H9 (cell line): ENCODE measurements at regions not wholly inside any gene's neighbourhood (a gene's known extent, or its start where the extent isn't known, plus 50 kb on each side); places are given as distances from the start of the nearest gene placed in this dataset.

Source experiments
- DNase-seq: peaks from one replicate; pipeline ENCODE4 v3.0.0-alpha.2; 2017
- H2AFZ ChIP-seq: one replicate; pipeline ENCODE4 v1.6.1; 2013; ENCODE audit warnings: mild to moderate bottlenecking, low read length, control low read depth, moderate library complexity
- H2AK5ac ChIP-seq: 2 replicates; pipeline ENCODE4 v1.6.1; 2013; ENCODE audit warnings: low read length, control low read depth, mixed read lengths; ENCODE audit not compliant: insufficient read length
- H2BK120ac ChIP-seq: one replicate; pipeline ENCODE4 v1.6.1; 2013; ENCODE audit warnings: low read depth, mild to moderate bottlenecking, low read length, control low read depth, inconsistent platforms; ENCODE audit not compliant: poor library complexity, severe bottlenecking
- H2BK12ac ChIP-seq: 2 replicates; pipeline ENCODE4 v1.6.1; 2013; ENCODE audit warnings: low read length, control low read depth, mixed read lengths, low read depth; ENCODE audit not compliant: insufficient read length
- H2BK15ac ChIP-seq: 2 replicates; pipeline ENCODE4 v1.6.1; 2013; ENCODE audit warnings: low read depth, low read length, control low read depth
- H2BK20ac ChIP-seq: one replicate; pipeline ENCODE4 v1.6.1; 2013; ENCODE audit warnings: low read depth, mild to moderate bottlenecking, low read length, control low read depth, inconsistent platforms; ENCODE audit not compliant: poor library complexity, severe bottlenecking
- H2BK5ac ChIP-seq: 2 replicates; pipeline ENCODE4 v1.6.1; 2013; ENCODE audit warnings: low read length, control low read depth, mixed read lengths; ENCODE audit not compliant: insufficient read length
- H3K14ac ChIP-seq: 2 replicates; pipeline ENCODE4 v1.6.1; 2013; ENCODE audit warnings: low read length, control low read depth; ENCODE audit not compliant: insufficient read depth
- H3K18ac ChIP-seq: 2 replicates; pipeline ENCODE4 v1.6.1; 2013; ENCODE audit warnings: low read depth, mild to moderate bottlenecking, mixed read lengths, low read length, control low read depth; ENCODE audit not compliant: insufficient read length
- H3K23ac ChIP-seq: 2 replicates; pipeline ENCODE4 v1.6.1; 2013; ENCODE audit warnings: low read length, control low read depth, mixed read lengths, low read depth; ENCODE audit not compliant: insufficient read length
- H3K23me2 ChIP-seq: 2 replicates; pipeline ENCODE4 v1.6.1; 2013; ENCODE audit warnings: low read depth, mild to moderate bottlenecking, mixed read lengths, low read length, control low read depth; ENCODE audit not compliant: insufficient read length, poor library complexity, severe bottlenecking
- H3K27ac ChIP-seq: 2 replicates; pipeline ENCODE4 v1.5.1; 2013; ENCODE audit warnings: low read length, control low read depth, mixed read lengths, low read depth; ENCODE audit not compliant: insufficient read length
- H3K27me3 ChIP-seq: 2 replicates; pipeline ENCODE4 v1.6.1; 2013; ENCODE audit warnings: low read length, control low read depth, inconsistent platforms; ENCODE audit not compliant: insufficient read depth
- H3K4ac ChIP-seq: 2 replicates; pipeline ENCODE4 v1.6.1; 2013; ENCODE audit warnings: low read depth, mild to moderate bottlenecking, control low read depth, inconsistent platforms, low read length, moderate library complexity
- H3K4me1 ChIP-seq: 2 replicates; pipeline ENCODE4 v1.6.1; 2013; ENCODE audit warnings: low read length, control low read depth, inconsistent platforms; ENCODE audit not compliant: insufficient read depth
- H3K4me2 ChIP-seq: 2 replicates; pipeline ENCODE4 v1.6.1; 2013; ENCODE audit warnings: low read length, control low read depth, mixed read lengths; ENCODE audit not compliant: insufficient read length, insufficient read depth
- H3K56ac ChIP-seq: 2 replicates; pipeline ENCODE4 v1.6.1; 2013; ENCODE audit warnings: low read depth, mild to moderate bottlenecking, mixed read lengths, low read length, control low read depth; ENCODE audit not compliant: insufficient read length
- H3K79me1 ChIP-seq: 2 replicates; pipeline ENCODE4 v1.6.1; 2013; ENCODE audit warnings: low read depth, mild to moderate bottlenecking, moderate library complexity, low read length, control low read depth, inconsistent platforms; ENCODE audit not compliant: insufficient read depth, poor library complexity, severe bottlenecking
- H3K79me2 ChIP-seq: 2 replicates; pipeline ENCODE4 v1.6.1; 2013; ENCODE audit warnings: low read length, control low read depth, inconsistent platforms; ENCODE audit not compliant: insufficient read depth
- H3K9ac ChIP-seq: 2 replicates; pipeline ENCODE4 v1.6.1; 2013; ENCODE audit warnings: low read length, control low read depth, mixed read lengths; ENCODE audit not compliant: insufficient read length; ENCODE audit errors: extremely low read depth
- H3K9me3 ChIP-seq: one replicate; pipeline ENCODE4 v1.6.1; 2013; ENCODE audit warnings: low read depth, low read length, inconsistent platforms; ENCODE audit not compliant: control insufficient read depth
- H3T11ph ChIP-seq: one replicate; pipeline ENCODE4 v1.6.1; 2013; ENCODE audit warnings: mild to moderate bottlenecking, low read length, control low read depth, inconsistent platforms
- H4K20me1 ChIP-seq: one replicate; pipeline ENCODE4 v1.6.1; 2013; ENCODE audit not compliant: control insufficient read depth, insufficient read length, insufficient read depth
- H4K5ac ChIP-seq: 2 replicates; pipeline ENCODE4 v1.6.1; 2013; ENCODE audit warnings: low read depth, mild to moderate bottlenecking, mixed read lengths, low read length, control low read depth; ENCODE audit not compliant: insufficient read length
- H4K8ac ChIP-seq: replicated peaks from 2 replicates; pipeline ENCODE4 v1.6.1; 2013; ENCODE audit warnings: low read length, control low read depth, mixed read lengths, low read depth; ENCODE audit not compliant: insufficient read length
- H4K91ac ChIP-seq: 2 replicates; pipeline ENCODE4 v1.6.1; 2013; ENCODE audit warnings: low read depth, mild to moderate bottlenecking, moderate library complexity, mixed read lengths, low read length, control low read depth; ENCODE audit not compliant: insufficient read length
- H3K27ac Mint-ChIP-seq, 3 experiments: 2 replicates in 2 of 3; 3 replicates in 1 of 3; pipeline ENCODE4 v1.8.0; 2020 to 2021; ENCODE audit warnings: mixed read lengths in 3 of 3, mild to moderate bottlenecking in 1 of 3, moderate library complexity in 1 of 3
- H3K27me3 Mint-ChIP-seq: 2 replicates; pipeline ENCODE4 v1.8.0; 2021; ENCODE audit warnings: low read depth, mild to moderate bottlenecking, moderate library complexity, mixed read lengths
- H3K36me3 Mint-ChIP-seq, 3 experiments: 2 replicates in 2 of 3; 3 replicates in 1 of 3; pipeline ENCODE4 v1.8.0; 2020 to 2021; ENCODE audit warnings: low read depth in 3 of 3, mixed read lengths in 3 of 3; ENCODE audit not compliant: insufficient read depth in 1 of 3
- H3K4me1 Mint-ChIP-seq, 2 experiments: 2 replicates each; pipeline ENCODE4 v1.8.0; 2020; ENCODE audit warnings: mixed read lengths in 2 of 2
- H3K4me3 Mint-ChIP-seq, 2 experiments: 2 replicates in 1 of 2; 3 replicates in 1 of 2; pipeline ENCODE4 v1.8.0; 2020 to 2021; ENCODE audit warnings: mild to moderate bottlenecking in 2 of 2, mixed read lengths in 2 of 2, moderate library complexity in 1 of 2
- H3K9me3 Mint-ChIP-seq, 2 experiments: 2 replicates in 1 of 2; 3 replicates in 1 of 2; pipeline ENCODE4 v1.8.0; 2020; ENCODE audit warnings: mild to moderate bottlenecking in 2 of 2, mixed read lengths in 2 of 2, moderate library complexity in 1 of 2
- CTCF ChIP-seq: fragments of 200-600 bp; sonication (generic); conservative IDR thresholded peaks from 3 replicates; pipeline ENCODE4 v1.8.0; 2021; ENCODE audit warnings: antibody characterized with exemption, mild to moderate bottlenecking
- WGBS: extraction: QIAGEN DNeasy Blood & Tissue Kit; methylation state at CpG from one replicate; pipeline ENCODE4 v1.1.7; 2013; ENCODE audit warnings: missing lambda C conversion rate, low lambda C conversion rate, mixed read lengths; ENCODE audit not compliant: insufficient read length; ENCODE audit errors: extremely low coverage; 5-methylcytosine and 5-hydroxymethylcytosine counted together

- H3K27me3 Mint-ChIP-seq: peaks cover 3% of the 10 kb centered on the region
Observed at GRCh38 chr10:128747582-128748346, 621.5 kb upstream of the MKI67 start.

More at GRCh38 chr10:128747582-128748346, 621.5 kb upstream of the MKI67 start:
- Mint-ChIP-seq H3K4me3 (no peak overlapping the region), H3K4me1 (peaks cover 6 to 13% of the 10 kb centered on the region in 2 experiments; a peak in 2 of 4 replicates), H3K27ac (no peak overlapping the region), H3K9me3 (peaks cover 8 to 15% of the 10 kb centered on the region in 2 experiments; a peak in 4 of 5 replicates), H3K36me3 (peaks cover 0 to 12% (median 0%) of the 10 kb centered on the region in 3 experiments; a peak in 3 of 7 replicates)
- no peak overlapping the region for H3K14ac ChIP-seq
- no peak overlapping the region for H2AFZ ChIP-seq
- H3K27ac ChIP-seq: no peak overlapping the region
- no peak overlapping the region for H2BK12ac ChIP-seq
- H3K4me2 ChIP-seq: no peak overlapping the region
- no peak for DNase-seq
- WGBS: no CpG with 5 or more reads among the region's 22 CpGs
- H4K20me1 ChIP-seq: no peaks in the 10 kb centered on the region
- no peak overlapping the region for H2BK15ac ChIP-seq
- no peak overlapping the region for H3K18ac ChIP-seq
- H2AK5ac ChIP-seq: no peak overlapping the region
- H4K91ac ChIP-seq: no peak overlapping the region
- H4K8ac ChIP-seq: no peak overlapping the region
- H3T11ph ChIP-seq: no peak overlapping the region
- H4K5ac ChIP-seq: no peak overlapping the region
- no peak for TF ChIP-seq CTCF
- no peaks in the 10 kb centered on the region for H3K27me3 ChIP-seq
- H3K23me2 ChIP-seq: no peaks in the 10 kb centered on the region
- no peaks in the 10 kb centered on the region; the same call in 1 of the 2 replicates for H3K4me1 ChIP-seq
- H3K9me3 ChIP-seq: no peaks in the 10 kb centered on the region
- no peak overlapping the region for H2BK20ac ChIP-seq
- H3K4ac ChIP-seq: no peak overlapping the region
- no peak overlapping the region for H3K56ac ChIP-seq
- no peak overlapping the region for H2BK5ac ChIP-seq
- no peaks in the 10 kb centered on the region for H3K79me2 ChIP-seq
- no peak overlapping the region for H3K9ac ChIP-seq
- no peaks in the 10 kb centered on the region for H3K79me1 ChIP-seq
- H2BK120ac ChIP-seq: no peak overlapping the region
- no peak overlapping the region for H3K23ac ChIP-seq
